Stimulated activated CD8-positive, alpha-beta memory T cell treated with anti-CD3 and anti-CD28 coated beads, Interleukin-4, amount 100 ng/mL, for 4 hours (primary cell): ENCODE measurements at regions not wholly inside any gene's neighbourhood (a gene's known extent, or its start where the extent isn't known, plus 50 kb on each side); places are given as distances from the start of the nearest gene placed in this dataset.

Experiments
- DNase-seq, 2 donors: peaks; one replicate each; pipeline ENCODE4 v3.0.0-alpha.2; 2020; ENCODE audit warnings: low read depth in 2 of 2, low spot score in 1 of 2

DNA sequence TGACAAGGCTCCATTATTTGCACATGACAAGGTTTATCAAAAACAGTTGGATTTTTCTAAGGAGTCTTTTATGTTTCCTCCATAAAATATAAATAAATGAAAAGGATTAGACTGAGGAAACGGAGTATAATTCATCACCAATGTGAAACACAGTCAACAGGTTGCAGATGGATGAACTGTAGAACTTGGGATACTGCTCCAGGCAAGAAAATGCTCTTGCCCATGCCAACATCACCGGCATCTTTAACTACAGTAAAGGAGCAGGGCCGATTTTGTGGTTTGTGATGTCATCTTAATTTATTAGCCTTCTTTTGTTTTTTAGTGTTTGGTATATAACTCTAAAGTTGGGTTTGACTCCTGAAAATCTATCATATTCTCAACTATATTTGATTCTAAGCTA lies 577.3 kb downstream of the EPHA4 start:
- no peak for DNase-seq

GRCh38 chr2:220995581-220995980 lies 576.5 kb downstream of the EPHA4 start:
- no peak for DNase-seq

DNA sequence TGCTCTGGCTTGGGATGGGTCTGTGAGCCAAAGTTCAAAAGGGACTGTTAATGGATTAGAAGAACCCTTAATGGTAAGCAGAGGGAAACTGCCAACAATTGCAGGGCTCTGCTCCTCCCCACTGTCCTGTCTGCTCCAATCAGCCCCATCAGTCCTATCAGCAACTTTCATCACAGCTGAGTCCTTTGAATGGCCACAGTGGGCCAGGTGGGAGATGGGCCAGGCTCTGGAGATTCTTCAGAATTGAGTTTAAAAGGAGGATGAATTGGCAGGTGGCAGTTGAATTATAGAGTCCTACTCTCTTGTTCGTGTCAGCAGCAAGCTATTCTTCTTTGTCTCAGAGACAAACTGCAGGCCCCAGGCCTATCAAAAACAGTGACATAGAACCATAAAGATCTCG lies 573.9 kb downstream of the EPHA4 start:
- no peak for DNase-seq

- no peak for DNase-seq
These were observed 572.7 kb downstream of the EPHA4 start for GRCh38 chr2:220999356-220999755.

DNA sequence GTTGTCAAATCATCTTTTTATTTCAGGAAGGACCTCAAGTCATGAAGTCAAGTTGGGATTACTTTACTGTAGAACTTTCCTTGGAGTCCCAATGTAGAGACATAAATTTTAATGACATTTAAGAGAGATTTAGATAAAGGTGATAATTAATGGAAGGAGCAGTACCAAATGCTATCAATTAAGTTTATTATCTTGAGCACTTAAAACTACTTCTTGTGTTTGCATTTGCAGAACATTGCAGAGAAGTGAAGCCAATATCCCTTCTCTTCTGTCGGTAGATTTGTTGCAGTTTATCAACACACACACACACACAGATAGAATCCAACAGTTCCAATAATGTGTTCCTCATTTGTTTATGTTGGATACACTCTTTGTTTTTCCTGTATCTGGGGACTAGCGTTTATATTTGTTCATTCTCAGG lies 570.7 kb downstream of the EPHA4 start:
- DNase-seq: no peak

GRCh38 chr2:221002101-221002685 lies 569.9 kb downstream of the EPHA4 start:
- DNase-seq: no peak

GRCh38 chr2:221005338-221005737 lies 566.8 kb downstream of the EPHA4 start:
- DNase-seq: no peak

DNA sequence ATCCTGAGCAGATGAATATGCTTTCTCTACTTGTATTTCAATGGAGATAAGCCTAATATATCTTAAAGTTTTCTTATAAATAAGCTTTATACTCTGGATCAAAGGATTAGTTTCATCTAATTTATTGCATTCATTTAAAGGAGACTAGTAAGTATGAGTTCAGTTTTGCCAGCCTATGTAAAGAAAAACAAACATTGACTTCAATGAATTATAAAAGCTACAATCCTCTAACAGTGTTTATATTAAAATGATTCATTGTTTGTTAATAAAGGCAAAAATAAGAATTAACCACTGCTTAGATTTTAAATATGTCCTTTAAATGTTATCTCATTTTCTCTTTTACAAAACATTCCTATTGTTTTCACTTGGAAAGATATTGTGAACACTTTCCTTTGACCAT lies 566.0 kb downstream of the EPHA4 start:
- DNase-seq: no peak

GRCh38 chr2:221016551-221016950 lies 555.6 kb downstream of the EPHA4 start:
- DNase-seq: no peak

DNA sequence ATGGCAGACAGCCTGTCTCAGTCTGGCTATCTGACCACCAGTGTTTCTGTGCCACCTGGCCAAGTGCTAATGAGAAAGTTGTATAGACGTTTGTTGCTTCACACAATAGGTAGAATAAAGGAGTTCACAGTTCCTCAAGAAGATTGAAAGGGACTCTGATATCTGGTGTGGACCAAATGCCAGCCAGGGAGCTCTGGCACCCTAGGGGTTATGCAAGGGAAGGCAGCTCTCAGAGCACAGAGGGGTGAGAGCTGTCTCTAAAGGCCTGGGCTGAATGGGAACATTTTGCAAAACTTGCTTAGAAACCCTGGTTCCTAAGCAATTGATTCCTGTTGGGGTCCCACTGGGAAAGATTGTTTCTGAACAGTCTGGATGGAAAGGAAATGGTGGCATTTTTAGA lies 553.8 kb downstream of the EPHA4 start:
- no peak for DNase-seq

DNA sequence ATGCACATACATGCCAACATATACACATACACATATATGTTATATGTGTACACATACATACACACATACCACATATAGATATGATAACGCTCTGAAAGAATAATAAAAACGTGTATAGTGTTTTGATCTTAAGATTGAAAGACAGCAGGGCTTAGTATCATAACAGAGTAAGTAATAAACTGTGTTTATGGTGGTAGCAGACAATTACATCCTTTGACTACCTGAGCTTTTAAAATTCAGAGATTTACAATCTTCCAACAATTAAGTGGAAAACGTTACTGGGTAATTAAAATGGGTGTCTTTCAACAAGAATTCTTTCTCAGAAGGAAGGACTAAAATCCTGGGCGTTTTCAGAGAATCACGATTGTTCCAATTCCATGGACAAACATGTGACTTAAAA lies 552.4 kb downstream of the EPHA4 start:
- no peak for DNase-seq

GRCh38 chr2:221022554-221022953 lies 549.5 kb downstream of the EPHA4 start:
- DNase-seq: no peak

DNA sequence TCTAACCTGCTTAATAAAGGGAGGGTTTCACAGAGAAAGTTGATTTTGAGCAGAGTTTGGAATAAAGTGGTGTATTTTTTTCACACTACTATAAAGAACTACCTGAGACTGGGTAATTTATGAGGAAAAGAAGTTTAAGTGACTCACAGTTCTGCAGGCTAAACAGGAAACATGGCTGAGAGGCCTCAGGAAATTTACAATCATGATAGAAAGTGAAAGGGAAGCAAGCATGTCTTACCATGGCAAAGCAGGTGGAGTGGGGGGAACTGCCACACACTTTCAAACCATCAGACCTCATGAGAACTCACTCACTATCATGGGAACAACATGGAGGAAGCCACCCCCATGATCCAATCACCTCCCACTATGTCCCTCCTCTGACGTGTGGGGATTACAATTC lies 546.7 kb downstream of the EPHA4 start:
- DNase-seq: no peak

DNA sequence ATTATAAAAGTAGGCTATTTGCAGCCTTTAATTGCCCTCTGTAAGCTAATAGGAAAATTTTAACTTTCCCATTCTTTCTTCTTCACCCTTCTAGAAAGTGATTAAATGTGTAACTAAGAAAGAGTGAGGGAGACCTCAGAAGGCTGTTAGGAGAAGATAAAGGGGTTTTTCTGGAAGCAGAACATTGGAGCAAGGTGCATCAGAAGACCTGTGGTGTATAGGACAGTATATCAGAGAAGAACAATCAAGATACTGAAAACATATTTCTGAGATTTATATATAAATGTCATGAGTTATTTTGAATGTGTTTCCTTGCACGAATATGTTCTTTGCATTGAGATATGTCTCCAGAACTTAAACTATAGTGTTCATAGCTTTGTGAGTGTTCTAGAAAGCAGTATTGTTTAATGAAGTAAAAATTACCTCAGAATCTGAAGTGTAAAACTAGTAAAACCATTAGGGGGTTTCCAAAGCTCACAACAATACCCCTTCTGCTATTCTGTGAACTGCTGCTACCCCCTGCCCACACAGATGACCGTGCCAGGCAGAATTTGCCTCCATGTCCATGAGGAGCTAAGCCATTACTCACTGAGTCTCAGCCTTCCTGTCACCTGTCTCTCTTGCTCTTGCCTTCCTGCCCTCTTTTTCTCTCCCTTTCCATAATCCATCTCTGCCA lies 537.9 kb downstream of the EPHA4 start:
- no peak for DNase-seq

DNA sequence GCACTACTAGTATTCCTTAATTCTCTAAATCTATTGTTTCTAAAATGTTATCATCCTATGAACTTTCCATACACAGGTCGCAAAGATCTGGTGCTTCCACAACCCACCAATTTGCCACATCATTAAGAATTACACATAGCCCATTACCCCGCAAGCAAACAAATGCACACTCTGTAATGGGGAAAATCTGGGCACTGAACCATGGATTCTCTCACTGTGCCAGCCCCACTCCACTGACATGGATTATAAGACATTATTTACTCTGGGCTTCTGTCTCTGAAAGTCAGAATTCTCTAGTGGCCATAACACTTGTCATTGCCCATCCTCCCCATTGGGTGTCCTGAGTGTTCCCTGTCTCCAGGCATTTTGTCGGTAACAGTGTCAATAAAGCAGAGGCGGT lies 537.1 kb downstream of the EPHA4 start:
- DNase-seq: no peak

DNA sequence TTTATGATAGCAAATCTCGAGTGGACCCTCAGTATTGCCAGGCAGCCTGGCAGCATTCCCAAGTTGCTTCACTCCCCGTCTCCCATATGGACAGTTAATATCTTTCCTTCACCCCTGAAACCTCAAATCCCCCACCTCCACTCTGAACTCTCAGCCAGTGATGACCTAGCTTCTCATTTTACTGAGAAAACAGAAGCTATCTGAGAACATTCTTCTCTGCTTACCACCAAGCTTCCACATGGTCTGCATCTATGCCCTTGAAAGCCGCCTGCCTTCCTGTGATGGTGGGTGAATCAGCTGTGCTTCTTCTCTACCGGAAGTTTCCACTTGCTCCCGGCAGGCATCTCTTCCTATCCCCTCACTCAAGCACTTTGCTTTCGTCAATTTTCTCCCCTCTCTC lies 529.2 kb downstream of the EPHA4 start:
- no peak for DNase-seq

GRCh38 chr2:221044781-221045180 lies 527.3 kb downstream of the EPHA4 start:
- DNase-seq: no peak

DNA sequence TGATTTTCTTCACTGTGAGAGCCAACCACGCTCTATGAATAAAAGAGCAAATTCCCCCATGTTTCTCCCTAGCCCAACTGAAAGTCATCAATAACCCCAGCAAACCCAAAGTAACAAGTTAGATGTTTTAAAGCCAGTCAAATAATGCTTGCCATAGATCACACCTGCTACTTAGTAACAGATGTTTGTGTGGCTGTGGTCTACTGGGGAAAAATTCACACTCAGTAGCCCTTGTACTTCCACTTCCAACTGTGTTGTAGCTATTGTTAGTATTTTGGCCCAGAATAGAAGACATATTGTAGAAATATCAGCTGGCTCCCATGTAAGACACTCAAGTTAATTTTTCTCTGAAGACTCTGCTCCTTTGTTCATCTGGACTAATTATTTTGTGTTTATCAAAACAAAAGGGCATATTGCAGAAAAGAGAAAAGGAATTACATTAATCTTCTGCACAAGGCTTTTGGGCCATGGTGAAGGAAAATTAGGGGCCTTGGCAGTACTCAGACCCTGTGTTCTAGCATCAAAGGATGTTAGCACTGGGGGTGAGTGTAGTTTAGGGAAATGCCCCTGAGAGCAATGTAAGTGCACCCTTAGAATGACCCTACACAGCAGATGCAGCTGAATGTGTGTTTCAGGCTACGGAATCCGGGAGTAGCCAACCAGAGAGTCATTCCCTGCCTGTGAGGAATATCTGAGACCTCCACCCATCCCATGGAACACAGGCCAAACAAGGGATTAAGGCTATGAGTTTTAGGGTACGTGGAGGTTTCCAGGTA lies 521.9 kb downstream of the EPHA4 start:
- DNase-seq: no peak

- no peak for DNase-seq
These were observed 520.9 kb downstream of the EPHA4 start for GRCh38 chr2:221051162-221051561.

DNA sequence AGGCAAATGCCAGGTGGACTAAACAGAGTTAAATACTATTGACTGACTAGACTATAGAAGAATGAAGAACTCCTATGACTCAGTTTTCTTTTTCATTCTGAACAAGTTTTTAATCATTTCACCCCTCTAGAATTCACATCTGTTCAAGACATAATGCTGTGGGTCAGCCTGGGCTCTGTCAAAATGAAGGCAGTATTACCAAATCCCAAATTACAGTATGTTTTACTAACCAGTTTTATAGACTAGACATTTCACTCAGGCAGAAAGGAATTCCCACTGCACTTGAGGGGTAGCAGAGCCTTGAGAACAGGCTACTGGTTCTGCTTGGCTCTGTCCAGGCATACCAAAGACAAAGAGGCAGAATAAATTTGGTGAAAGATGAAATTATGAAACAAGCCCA lies 511.7 kb downstream of the EPHA4 start:
- no peak for DNase-seq

GRCh38 chr2:221063568-221063967 lies 508.5 kb downstream of the EPHA4 start:
- no peak for DNase-seq

DNA sequence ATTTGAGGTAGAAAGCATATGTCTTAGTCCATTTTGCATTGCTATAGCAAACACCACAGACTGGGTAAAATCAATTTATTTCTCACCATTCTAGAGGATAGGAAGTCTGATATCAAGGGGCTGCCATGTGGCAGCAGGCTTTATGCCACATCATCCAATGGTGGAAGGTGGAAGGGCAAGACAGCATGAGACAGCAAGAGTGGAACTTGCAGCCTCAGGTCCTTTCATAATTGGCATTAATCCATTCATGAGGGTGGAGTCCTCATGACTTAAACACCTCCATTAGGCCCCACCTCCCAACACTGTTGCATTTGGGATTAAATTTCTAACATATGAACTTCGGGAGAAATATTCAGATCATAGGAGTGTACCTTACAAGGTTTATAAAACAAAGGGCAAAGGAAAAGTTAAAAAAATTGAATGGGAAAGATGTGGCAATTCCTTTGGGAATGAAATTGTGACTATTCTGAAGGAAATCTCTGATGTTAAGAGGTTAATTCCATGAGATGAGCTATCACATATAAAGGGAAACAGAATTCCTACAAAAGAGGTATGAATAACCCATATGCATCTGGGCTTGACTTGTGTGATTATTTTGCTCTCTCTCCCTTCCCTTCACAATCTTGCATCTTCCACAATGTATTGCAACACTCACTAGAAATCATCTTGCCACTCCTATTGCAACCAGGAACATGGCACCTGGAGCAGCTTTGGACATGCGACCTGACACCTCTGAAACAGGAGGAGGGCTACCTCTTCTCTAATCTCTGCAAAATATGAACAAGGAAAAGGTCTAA lies 507.8 kb downstream of the EPHA4 start:
- no peak for DNase-seq
